IMR-90 (cell line): ENCODE measurements at regions not wholly inside any gene's neighbourhood (a gene's known extent, or its start where the extent isn't known, plus 50 kb on each side); places are given as distances from the start of the nearest gene placed in this dataset.
"Not testable (repeated sequence)": the region's sequence is repeated elsewhere in the genome, so short reads cannot be mapped to it uniquely, and the experiment has no call there.

ENCODE experiments used
- ATAC-seq: fragments of 200-7000 bp; cut with Tn5 transposase; 2 replicates; pipeline ENCODE4 v1.9.1; 2020; ENCODE audit warnings: low read depth, mild to moderate bottlenecking, moderate library complexity
- BruUV-seq: library from RNA; stranded (reverse); fragments of 400-500 nt; replicated peaks from 2 replicates; lab custom pipeline; 2021; lab: Mats Ljungman, UMichigan
- CTCF ChIA-PET: fragments of 300-600 bp; formaldehyde crosslinking; extraction: SDS; loops from one replicate; lab custom pipeline; 2021; ENCODE audit warnings: antibody characterized with exemption; lab: Yijun Ruan, JAX
- POLR2A ChIA-PET: fragments of 300-600 bp; sonication (Branson Sonifier 250); formaldehyde crosslinking; loops from one replicate; lab custom pipeline; 2022; ENCODE audit warnings: antibody characterized with exemption; ENCODE audit not compliant: unreplicated experiment; lab: Charles Lee
- DNase-seq: peaks from one replicate; pipeline ENCODE4 v3.0.0; 2013
- H2AFZ ChIP-seq: replicated peaks from 2 replicates; pipeline ENCODE3; 2013; ENCODE audit warnings: low read length, mild to moderate bottlenecking; ENCODE audit not compliant: poor library complexity
- H2AK5ac ChIP-seq: 2 replicates; pipeline ENCODE4 v1.6.1; 2013; ENCODE audit warnings: low read depth, low read length, inconsistent platforms
- H2AK9ac ChIP-seq: replicated peaks from 2 replicates; pipeline ENCODE3; 2013; ENCODE audit warnings: mild to moderate bottlenecking, low read depth, low read length, moderate library complexity; ENCODE audit not compliant: poor library complexity
- H2BK120ac ChIP-seq: 2 replicates; pipeline ENCODE4 v1.6.1; 2013; ENCODE audit warnings: low read depth, low read length, inconsistent platforms
- H2BK15ac ChIP-seq: 3 replicates; pipeline ENCODE4 v1.6.1; 2013; ENCODE audit warnings: low read depth, low read length, inconsistent platforms
- H2BK20ac ChIP-seq: 2 replicates; pipeline ENCODE4 v1.6.1; 2013; ENCODE audit warnings: low read depth, mild to moderate bottlenecking, inconsistent platforms, low read length, moderate library complexity
- H2BK5ac ChIP-seq: 2 replicates; pipeline ENCODE4 v1.6.1; 2013; ENCODE audit warnings: mild to moderate bottlenecking, low read depth, low read length, inconsistent platforms; ENCODE audit not compliant: poor library complexity, severe bottlenecking
- H3K14ac ChIP-seq: replicated peaks from 2 replicates; pipeline ENCODE4 v1.6.1; 2013; ENCODE audit warnings: low read depth, low read length, inconsistent platforms
- H3K18ac ChIP-seq: 2 replicates; pipeline ENCODE4 v1.6.1; 2013; ENCODE audit warnings: low read depth, low read length, control low read depth
- H3K23ac ChIP-seq: 2 replicates; pipeline ENCODE4 v1.6.1; 2013; ENCODE audit warnings: low read depth, low read length, inconsistent platforms
- H3K27ac ChIP-seq: 2 replicates; pipeline ENCODE4 v1.5.1; 2013; ENCODE audit warnings: mild to moderate bottlenecking, control low read depth, low read length; ENCODE audit not compliant: insufficient read depth
- H3K27me3 ChIP-seq: 2 replicates; pipeline ENCODE4 v1.6.1; 2013; ENCODE audit warnings: low read length; ENCODE audit not compliant: control insufficient read depth, insufficient read depth
- H3K36me3 ChIP-seq: 2 replicates; pipeline ENCODE4 v1.6.1; 2013; ENCODE audit warnings: low read length, mixed read lengths; ENCODE audit not compliant: control insufficient read depth, insufficient read depth
- H3K4ac ChIP-seq: 2 replicates; pipeline ENCODE4 v1.6.1; 2013; ENCODE audit warnings: low read depth, low read length, inconsistent platforms
- H3K4me1 ChIP-seq: 2 replicates; pipeline ENCODE4 v1.6.1; 2013; ENCODE audit warnings: low read length, mixed read lengths; ENCODE audit not compliant: control insufficient read depth, insufficient read depth
- H3K4me2 ChIP-seq: 2 replicates; pipeline ENCODE4 v1.6.1; 2013; ENCODE audit warnings: low read depth, mild to moderate bottlenecking, control low read depth, low read length, moderate library complexity
- H3K4me3 ChIP-seq: 2 replicates; pipeline ENCODE4 v1.5.1; 2013; ENCODE audit warnings: low read depth, mild to moderate bottlenecking, control low read depth, low read length, moderate library complexity; ENCODE audit not compliant: insufficient read depth
- H3K56ac ChIP-seq: 2 replicates; pipeline ENCODE4 v1.6.1; 2013; ENCODE audit warnings: low read length, inconsistent platforms; ENCODE audit not compliant: insufficient read depth; ENCODE audit errors: extremely low read depth
- H3K79me1 ChIP-seq, 2 experiments: 2 replicates each; pipeline ENCODE4 v1.6.1; 2013; ENCODE audit warnings: low read length in 2 of 2, inconsistent platforms in 1 of 2, low read depth in 1 of 2
- H3K9ac ChIP-seq: 2 replicates; pipeline ENCODE4 v1.6.1; 2013; ENCODE audit warnings: low read depth, low read length, control low read depth
- H3K9me1 ChIP-seq: 2 replicates; pipeline ENCODE4 v1.6.1; 2013; ENCODE audit warnings: low read length, inconsistent platforms; ENCODE audit not compliant: insufficient read depth
- H3K9me3 ChIP-seq: 2 replicates; pipeline ENCODE4 v1.6.1; 2013; ENCODE audit warnings: low read length; ENCODE audit not compliant: control insufficient read depth, insufficient read depth
- H4K20me1 ChIP-seq: 2 replicates; pipeline ENCODE4 v1.6.1; 2013; ENCODE audit warnings: low read length, inconsistent platforms; ENCODE audit not compliant: insufficient read depth
- H4K5ac ChIP-seq: 2 replicates; pipeline ENCODE4 v1.6.1; 2013; ENCODE audit warnings: mild to moderate bottlenecking, low read depth, low read length, control low read depth
- H4K8ac ChIP-seq, 2 experiments: 2 replicates each; pipeline ENCODE4 v1.6.1; 2013; ENCODE audit warnings: low read depth in 2 of 2, low read length in 2 of 2, control low read depth in 1 of 2, inconsistent platforms in 1 of 2
- H4K91ac ChIP-seq: 2 replicates; pipeline ENCODE4 v1.6.1; 2013; ENCODE audit warnings: low read depth, low read length, inconsistent platforms; ENCODE audit not compliant: insufficient read depth
- WGBS, 2 experiments: methylation state at CpG; one replicate each; pipeline versions ENCODE4 v1.1.5 to v1.1.7; 2013; ENCODE audit warnings: missing lambda C conversion rate in 2 of 2; ENCODE audit not compliant: insufficient read length in 1 of 2; ENCODE audit errors: extremely low coverage in 2 of 2; 5-methylcytosine and 5-hydroxymethylcytosine counted together
- dilution Hi-C: fragments of 300-500 bp; cut with HindIII; formaldehyde crosslinking; loops from one replicate; pipeline ENCODE4 v1.14.3; 2018; ENCODE audit warnings: low sequenced_read_pairs; ENCODE audit not compliant: unreplicated experiment
- in situ Hi-C: fragments of 300-500 bp; cut with MboI; formaldehyde crosslinking; loops from 3 replicates; pipeline ENCODE4 v1.14.3; 2019; ENCODE audit warnings: low sequenced_read_pairs, inconsistent platforms, mixed read lengths
- intact Hi-C: fragments of 100-400 bp; cut with micrococcal nuclease; formaldehyde crosslinking; loops from 2 replicates; pipeline ENCODE4 v1.10.0; 2022

DNA sequence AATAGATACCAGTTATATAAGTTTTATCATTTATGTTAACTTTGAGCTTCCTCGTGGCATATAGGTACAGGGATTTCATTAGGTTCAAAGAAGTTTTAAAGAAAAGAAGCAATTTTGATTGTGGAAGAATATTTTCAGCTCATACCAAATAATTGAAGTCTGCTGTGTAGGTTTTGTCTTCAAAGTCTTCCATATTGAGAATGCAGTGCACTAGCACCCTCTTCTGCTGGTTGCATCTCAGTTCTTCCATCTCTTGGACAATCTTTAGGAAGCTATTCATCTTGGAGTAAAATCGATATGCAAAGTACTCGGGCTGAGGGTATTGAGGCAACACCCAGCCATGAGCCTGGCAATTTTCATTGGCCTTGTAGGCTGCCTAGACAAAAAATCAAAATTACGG, 103.9 kb downstream of the DDX11 start:
- H4K91ac ChIP-seq, H3K23ac ChIP-seq, H4K20me1 ChIP-seq, H4K5ac ChIP-seq, ATAC-seq, POLR2A ChIA-PET, H2BK20ac ChIP-seq, in situ Hi-C loops, BruUV-seq, H3K9me1 ChIP-seq, H3K36me3 ChIP-seq, H3K18ac ChIP-seq, CTCF ChIA-PET, H3K4me3 ChIP-seq, H3K4me1 ChIP-seq, H3K9ac ChIP-seq, dilution Hi-C loops, H3K4ac ChIP-seq, H3K79me1 ChIP-seq, H3K27me3 ChIP-seq, H3K4me2 ChIP-seq, H2BK120ac ChIP-seq, H2BK15ac ChIP-seq, DNase-seq, H3K27ac ChIP-seq, H2AK9ac ChIP-seq, H4K8ac ChIP-seq, H3K9me3 ChIP-seq, H3K56ac ChIP-seq, H3K14ac ChIP-seq, H2BK5ac ChIP-seq, H2AFZ ChIP-seq, H2AK5ac ChIP-seq, intact Hi-C loops: not testable (repeated sequence)
- WGBS, 2 experiments: no CpG with 5 or more reads among the region's 4 CpGs

DNA sequence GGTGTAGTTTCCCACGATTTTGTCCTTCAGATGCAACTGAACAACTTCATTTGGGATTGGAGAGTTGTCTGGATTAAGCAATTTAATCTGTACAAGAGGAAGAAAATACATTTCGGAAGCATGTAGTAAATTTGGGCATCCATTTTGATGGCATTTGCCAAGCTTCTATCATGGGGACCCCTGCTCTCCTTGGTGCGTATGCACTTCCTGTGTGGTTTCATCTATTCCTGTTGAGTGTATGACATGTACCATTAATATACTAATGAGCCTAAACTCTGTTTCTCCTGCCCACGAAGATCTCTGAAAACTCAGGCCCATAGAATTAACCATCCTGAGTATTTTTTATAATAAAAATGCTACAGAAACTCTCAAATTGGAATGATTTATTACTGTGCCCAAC, 105.2 kb downstream of the DDX11 start:
- intact Hi-C loops, POLR2A ChIA-PET, H3K36me3 ChIP-seq, H3K14ac ChIP-seq, H2AFZ ChIP-seq, H4K91ac ChIP-seq, H3K9me3 ChIP-seq, H2BK15ac ChIP-seq, BruUV-seq, H4K5ac ChIP-seq, H3K27me3 ChIP-seq, H4K8ac ChIP-seq, dilution Hi-C loops, H3K9ac ChIP-seq, H2BK20ac ChIP-seq, H3K56ac ChIP-seq, H3K23ac ChIP-seq, H3K18ac ChIP-seq, H3K79me1 ChIP-seq, H3K4me3 ChIP-seq, H2BK120ac ChIP-seq, H2BK5ac ChIP-seq, H3K4me1 ChIP-seq, H3K4me2 ChIP-seq, H3K9me1 ChIP-seq, H2AK5ac ChIP-seq, DNase-seq, in situ Hi-C loops, ATAC-seq, H4K20me1 ChIP-seq, H2AK9ac ChIP-seq, H3K4ac ChIP-seq, H3K27ac ChIP-seq, CTCF ChIA-PET: not testable (repeated sequence)
- WGBS, 2 experiments: no CpG with 5 or more reads among the region's 4 CpGs
